AG04449 (cell line): ENCODE measurements at regions not wholly inside any gene's neighbourhood (a gene's known extent, or its start where the extent isn't known, plus 50 kb on each side); places are given as distances from the start of the nearest gene placed in this dataset.

Experiments used
- CTCF ChIA-PET: fragments of 350-600 bp; formaldehyde crosslinking; extraction: SDS; loops from one replicate; lab custom pipeline; 2021; ENCODE audit warnings: antibody characterized with exemption; lab: Yijun Ruan, JAX
- POLR2A ChIA-PET: fragments of 400-600, 350-600 bp; formaldehyde crosslinking; extraction: SDS; loops from one replicate; lab custom pipeline; 2020; ENCODE audit warnings: antibody characterized with exemption, inconsistent platforms; lab: Yijun Ruan, JAX
- DNase-seq: peaks from one replicate; pipeline ENCODE4 v3.0.0-alpha.2; 2010; ENCODE audit warnings: low read depth, low spot score
- H3K4me3 ChIP-seq: 2 replicates; pipeline ENCODE4 v1.5.1; 2011; ENCODE audit warnings: low read depth, mild to moderate bottlenecking, control low read depth, low read length
- CTCF ChIP-seq: IDR thresholded peaks from one replicate; pipeline ENCODE4 v1.5.1; 2011; ENCODE audit warnings: mild to moderate bottlenecking, moderate library complexity, low read length, control low read depth, inconsistent platforms; ENCODE audit not compliant: insufficient read depth; ENCODE audit errors: missing control alignments

GRCh38 chr1:47680815-47681475, 243.1 kb downstream of the FOXD2 start:
- no peak overlapping the region for H3K4me3 ChIP-seq
- ChIA-PET CTCF (interaction anchor here (1.3 kb wide), 1 partner anchor 45 kb away, joined by 3 read pairs; no protein-coding TSS in a partner anchor), POLR2A (no interaction called here)
- TF ChIP-seq CTCF, result no peak
- DNase-seq, result no peak

- CTCF ChIA-PET, result no interaction called here
- TF ChIP-seq CTCF, result no peak
- POLR2A ChIA-PET, result no interaction called here
- DNase-seq, result no peak
- H3K4me3 ChIP-seq, result no peak overlapping the region
These were observed 243.9 kb downstream of the FOXD2 start for GRCh38 chr1:47681735-47682134.

GRCh38 chr1:47682198-47682597, 244.4 kb downstream of the FOXD2 start:
- DNase-seq, result no peak
- no peak overlapping the region for H3K4me3 ChIP-seq
- TF ChIP-seq CTCF, result no peak
- CTCF ChIA-PET, result no interaction called here
- POLR2A ChIA-PET, result no interaction called here

GRCh38 chr1:47682786-47683350, 245.0 kb downstream of the FOXD2 start:
- POLR2A ChIA-PET, result no interaction called here
- no peak for TF ChIP-seq CTCF
- CTCF ChIA-PET, result no interaction called here
- no peak for DNase-seq
- H3K4me3 ChIP-seq, result no peak overlapping the region

- DNase-seq, result no peak
- POLR2A ChIA-PET, result no interaction called here
- no peak for TF ChIP-seq CTCF
- no peak overlapping the region for H3K4me3 ChIP-seq
- CTCF ChIA-PET, result no interaction called here
These were observed 245.6 kb downstream of the FOXD2 start for GRCh38 chr1:47683401-47683800.

GRCh38 chr1:47684518-47684917, 246.7 kb downstream of the FOXD2 start:
- no peak for TF ChIP-seq CTCF
- no peak overlapping the region for H3K4me3 ChIP-seq
- ChIA-PET CTCF (no interaction called here), POLR2A (no interaction called here)
- no peak for DNase-seq
